ENCODE measurements at regions not wholly inside any gene's neighbourhood (a gene's known extent, or its start where the extent isn't known, plus 50 kb on each side); places are given as distances from the start of the nearest gene placed in this dataset.

DNA sequence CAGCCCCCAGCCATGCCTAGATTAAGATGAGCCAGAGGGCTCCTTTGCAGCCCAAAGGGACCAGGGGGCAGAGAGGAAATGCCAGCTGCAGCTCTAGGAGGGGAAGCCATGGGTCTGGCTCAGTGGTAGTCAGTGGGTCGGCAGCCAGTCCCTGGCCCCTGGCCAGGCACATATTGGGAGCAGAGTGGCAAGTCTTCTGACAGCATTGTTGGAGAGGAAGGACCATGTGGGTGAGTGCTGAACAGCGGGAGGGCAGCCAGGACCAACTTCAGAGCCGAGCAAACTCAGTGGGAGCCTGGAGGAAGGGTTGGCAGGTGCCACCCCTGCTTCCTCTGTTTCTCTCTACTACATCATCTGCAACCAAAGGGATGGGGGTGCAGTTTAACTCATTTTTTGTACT, 140.5 kb upstream of the PELI1 start:
- peak; percentile 29 for DNase-seq

DNA sequence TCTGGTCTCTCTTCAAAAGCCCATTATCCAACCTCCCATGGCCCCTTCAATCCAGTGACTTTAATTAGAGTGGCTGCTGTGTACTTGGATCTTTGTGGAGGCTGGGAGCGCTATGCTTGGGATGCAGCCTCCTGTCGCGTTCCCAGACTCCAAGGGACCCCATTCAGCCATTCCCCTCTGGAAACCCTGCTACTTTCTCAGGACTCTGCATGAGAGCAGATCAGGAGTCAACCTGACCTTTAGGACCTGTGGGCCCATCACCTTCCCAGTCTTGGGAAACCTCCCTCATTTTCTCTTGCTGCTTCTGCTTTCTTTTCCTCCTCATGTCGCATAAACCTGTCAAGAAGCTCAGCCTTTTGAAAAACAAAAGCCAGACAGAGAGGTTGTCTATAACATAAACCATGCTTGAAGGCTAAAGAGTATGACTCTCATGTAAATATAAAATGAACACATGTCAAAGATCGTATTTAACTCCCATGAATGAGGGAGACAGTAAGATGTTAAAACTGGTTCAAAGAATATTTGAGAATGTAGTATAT, 143.1 kb upstream of the PELI1 start:
- no peak for DNase-seq

DNA sequence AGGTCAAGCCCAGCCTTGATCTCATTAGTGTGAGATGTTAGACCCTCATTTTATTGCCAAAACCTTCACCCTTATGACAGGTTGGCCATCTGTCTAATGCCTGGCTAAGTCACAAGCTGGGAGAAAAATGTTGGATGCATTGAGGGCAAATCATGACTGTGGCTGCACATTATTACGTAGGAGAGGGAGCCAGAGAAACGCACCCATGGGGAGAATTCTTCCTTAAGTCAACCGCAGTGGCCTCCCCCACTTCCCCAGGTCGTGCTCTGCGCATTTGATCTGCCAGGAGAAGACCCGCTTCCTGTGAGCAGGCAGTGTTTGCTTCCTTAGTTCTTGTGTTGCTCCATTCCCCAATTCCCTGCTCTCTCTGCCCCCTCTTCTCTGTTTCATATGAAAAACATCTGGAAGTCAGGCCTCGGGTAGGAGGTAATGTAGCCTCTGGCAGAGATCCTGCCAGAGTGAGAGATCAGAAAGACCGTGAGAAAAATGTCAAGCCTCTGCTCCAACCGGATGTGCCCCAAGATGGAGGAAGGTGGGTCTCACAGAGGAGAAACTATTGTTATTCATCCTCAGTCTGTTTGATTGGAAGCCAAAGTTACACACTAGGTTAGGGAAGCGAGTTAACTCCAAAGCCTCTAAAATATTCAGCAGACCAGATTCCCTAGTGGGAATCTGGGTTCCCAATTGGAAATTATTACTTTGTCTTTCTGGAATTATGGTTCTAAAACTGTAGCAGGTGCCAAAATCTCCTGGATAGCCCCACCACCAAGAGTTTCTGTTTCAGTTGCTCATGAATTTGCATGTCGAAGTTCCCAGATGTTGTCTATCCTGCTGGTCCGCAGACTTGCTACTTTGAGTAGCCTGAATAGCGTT, 144.3 kb upstream of the PELI1 start:
- DNase-seq = peak; percentile 79

DNA sequence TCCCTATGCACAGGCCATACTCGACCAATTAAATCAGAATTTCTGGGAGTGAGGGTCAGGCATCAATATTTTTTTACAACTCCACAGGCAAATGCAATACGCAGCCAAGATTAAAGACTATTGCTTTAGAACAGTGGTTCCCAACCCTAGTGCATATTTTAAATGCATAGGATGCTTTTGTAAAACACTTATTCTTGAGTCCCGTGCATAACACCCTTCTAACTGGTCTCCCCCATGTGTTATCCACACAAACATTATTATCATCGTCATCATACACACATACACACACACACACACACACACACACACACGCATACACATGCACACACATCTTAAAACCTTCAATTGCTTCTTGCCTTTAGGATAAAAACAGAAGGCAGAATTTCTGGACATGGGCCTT, 145.0 kb upstream of the PELI1 start:
- no peak for DNase-seq

DNA sequence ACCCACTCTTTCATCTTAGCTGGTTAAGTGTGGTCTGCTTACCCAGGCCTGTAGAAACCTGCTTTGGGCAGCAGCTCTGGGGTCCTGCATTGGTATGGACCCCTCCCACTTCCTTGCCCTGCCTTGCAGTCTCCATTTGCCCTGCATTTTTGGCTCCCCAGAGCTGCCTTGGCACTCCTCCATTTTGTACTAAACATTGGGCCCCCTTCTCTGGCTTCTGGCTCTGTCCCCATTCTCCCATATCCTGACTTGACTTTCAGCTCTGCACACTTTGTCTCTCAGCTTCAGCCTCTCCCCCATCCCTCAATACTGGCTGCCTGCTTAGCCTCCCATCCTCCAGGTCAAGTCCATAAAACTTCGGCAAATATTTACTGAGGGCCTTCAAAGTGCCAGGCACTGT, 145.5 kb upstream of the PELI1 start:
- DNase-seq = no peak

DNA sequence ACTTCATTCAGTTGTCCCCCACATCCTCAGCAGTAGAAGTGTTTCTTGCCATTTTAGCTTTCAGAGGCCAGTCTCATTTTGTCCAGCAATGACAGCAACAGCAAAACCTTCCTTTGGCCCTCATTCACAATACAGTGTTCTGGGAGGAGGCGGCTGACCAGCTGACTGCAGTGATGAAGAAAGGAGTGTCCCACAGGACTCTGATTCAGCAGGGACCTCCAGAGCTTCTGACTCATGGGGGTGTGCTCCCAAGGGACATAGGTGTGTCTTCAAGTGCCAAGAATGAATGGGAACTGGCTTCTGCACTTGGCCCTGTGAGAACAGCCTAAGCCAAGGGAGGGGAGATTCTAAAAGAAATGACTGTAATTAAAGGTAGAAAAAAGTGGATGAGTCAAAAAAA, 147.0 kb upstream of the PELI1 start:
- peak; percentile 45 for DNase-seq

DNA sequence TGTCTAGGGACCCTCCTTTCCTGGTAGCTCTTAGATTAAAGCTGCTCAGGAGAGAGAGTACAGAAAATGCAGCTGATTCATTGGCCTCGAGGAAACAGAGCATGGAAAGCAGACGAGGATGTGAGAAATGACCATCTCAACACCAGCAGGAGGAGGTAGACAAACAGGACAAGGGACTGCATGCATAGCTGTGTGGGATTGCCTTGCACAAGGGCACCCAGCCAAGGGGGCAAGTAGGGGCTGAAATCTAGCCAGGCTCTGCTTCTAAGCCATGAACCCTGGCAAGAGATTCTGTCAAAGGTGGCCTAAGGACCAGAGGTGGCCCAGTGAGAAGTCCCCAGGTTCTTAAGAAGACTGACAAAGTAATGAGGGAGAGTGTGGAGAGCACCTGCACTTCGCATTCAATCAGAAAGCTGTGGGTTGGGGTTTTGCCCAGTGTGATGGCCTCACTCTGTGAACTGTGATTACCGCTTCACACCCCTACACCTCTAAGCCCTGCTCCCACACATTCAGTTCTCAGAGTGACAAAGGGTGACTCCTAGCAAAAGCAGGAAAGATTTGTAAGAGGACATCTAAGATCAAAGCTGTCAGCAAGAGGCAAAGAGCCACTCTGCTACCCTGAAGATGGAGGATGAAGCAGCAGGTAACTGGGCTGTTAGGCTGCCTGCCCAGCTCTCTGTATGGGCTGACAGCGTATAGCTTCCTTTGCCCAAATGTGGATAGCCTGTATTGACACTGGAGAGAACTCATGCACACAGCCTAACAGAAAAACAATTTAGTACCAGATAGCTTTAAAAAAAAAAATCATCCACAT, 151.3 kb upstream of the PELI1 start:
- DNase-seq = no peak

DNA sequence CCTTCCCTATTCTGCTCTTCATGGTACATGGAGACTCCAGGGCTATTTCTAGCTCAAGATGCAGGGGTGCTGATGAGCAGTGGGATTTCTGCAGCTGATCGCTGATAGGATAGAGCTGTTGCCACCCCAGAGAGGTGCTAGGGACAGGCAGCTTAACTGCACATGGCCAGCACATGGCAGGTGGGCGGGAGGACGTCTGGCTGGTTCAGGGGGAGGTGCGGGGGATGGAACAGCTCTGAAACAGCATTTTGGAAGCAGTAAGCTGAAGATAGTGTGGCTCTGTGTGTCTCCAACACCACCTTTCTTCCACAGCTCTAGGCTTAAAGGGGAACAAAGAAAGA, 151.9 kb upstream of the PELI1 start:
- DNase-seq = no peak

DNA sequence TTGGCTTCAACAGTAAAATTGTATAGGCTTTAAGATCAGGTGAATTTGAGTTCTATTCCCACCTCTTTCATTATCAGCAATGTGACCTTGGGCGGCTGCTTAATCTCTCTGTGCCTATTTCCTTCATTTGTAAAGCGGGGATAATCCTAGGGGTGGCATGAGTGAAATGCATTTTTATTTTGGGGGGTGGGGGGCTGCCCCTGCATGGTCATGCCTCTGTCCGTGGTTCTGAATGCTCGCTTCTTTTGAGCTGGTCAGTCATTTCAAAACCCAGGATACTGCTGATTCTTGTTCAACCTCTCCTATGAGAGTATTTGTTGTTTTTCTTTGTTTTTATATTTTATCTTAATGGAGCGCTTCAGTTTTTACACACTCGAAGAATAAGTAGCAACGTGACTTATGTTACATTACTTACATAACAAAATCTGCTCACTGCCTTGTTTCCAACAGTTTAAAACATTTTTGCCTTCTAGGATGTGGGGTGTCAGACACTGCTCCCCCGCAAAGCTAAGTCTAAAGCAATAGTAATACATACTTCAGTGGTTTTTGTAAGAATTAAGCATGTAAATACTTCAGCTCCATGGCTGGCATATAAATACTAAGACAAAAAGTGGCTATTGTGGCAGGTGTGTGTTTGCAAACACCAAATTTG, 152.6 kb upstream of the PELI1 start:
- DNase-seq = no peak

DNA sequence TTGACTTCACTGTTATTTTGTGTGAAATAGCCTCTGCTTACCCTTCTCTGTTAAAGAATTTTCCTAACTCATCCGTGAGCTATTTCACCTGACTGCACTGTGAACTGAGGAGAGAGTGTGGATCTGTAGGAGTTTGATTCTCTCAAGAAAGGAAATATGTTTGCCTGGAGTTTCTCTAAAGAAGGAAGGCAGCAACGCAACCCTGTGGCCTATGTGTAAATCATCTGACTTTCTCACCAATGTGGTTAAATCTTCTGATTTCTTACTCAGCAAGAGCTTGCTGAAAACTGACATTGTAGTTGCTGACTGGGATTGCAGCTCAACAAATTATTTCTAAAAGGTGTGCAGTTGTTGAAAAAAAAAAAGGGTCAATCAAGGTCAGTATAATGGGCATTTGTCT, 153.9 kb upstream of the PELI1 start:
- no peak for DNase-seq

DNA sequence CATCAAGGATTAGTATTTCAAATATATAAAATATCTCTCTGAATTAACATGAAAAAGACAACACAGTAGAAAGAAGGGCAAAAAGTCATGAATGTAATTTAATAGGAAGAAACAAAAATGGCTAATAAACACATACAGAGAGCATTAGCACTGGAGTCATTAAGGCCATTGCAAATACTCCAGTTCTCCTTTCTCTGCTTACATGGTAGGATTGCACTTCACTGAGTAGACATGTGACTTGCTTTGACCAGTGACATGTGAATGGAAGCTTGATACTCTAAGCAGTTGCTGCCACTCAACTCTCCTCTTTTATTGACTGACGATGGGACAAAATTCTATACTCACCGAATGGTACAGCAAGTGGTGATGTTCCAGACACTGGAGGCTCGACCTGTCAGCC, 153.9 kb upstream of the LGALSL start:
- no peak for DNase-seq

DNA sequence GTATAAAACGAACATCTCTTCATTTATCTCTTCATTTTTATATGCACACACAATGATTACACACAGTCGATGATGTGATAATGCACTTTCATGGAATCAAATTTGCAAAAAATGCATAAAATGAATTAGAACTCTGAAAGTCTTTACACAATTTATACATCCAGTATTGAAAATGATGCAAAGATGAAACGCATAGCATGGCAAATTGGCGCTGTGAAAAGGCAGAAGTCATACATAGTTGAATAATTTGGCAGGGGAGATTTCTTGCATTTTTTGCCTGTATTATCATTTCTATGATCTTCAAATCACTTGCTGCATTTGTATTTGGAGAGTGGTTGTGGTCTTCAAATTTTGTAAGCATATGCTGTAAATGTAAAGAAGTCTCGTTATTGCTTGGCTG, 150.7 kb upstream of the LGALSL start:
- no peak for DNase-seq

DNA sequence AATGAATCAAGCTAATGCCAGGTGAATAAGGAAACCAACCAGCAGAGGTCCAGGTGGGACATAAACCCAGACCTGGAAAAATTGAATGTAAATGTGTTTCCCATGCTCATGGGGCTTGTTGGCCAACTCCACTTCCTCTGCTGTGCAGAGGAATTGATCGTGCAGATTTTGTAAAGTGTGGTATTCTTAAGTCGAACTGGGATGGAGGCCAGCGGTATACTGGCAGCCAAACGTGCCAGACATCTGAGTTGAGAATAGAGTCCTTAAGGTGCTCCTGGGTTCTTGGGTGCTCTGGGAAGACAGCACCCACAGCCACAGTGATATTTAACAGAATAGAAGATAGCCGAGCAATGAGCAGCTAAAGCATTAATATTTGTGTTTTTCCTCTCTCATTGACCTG, 146.5 kb upstream of the LGALSL start:
- no peak for DNase-seq

DNA sequence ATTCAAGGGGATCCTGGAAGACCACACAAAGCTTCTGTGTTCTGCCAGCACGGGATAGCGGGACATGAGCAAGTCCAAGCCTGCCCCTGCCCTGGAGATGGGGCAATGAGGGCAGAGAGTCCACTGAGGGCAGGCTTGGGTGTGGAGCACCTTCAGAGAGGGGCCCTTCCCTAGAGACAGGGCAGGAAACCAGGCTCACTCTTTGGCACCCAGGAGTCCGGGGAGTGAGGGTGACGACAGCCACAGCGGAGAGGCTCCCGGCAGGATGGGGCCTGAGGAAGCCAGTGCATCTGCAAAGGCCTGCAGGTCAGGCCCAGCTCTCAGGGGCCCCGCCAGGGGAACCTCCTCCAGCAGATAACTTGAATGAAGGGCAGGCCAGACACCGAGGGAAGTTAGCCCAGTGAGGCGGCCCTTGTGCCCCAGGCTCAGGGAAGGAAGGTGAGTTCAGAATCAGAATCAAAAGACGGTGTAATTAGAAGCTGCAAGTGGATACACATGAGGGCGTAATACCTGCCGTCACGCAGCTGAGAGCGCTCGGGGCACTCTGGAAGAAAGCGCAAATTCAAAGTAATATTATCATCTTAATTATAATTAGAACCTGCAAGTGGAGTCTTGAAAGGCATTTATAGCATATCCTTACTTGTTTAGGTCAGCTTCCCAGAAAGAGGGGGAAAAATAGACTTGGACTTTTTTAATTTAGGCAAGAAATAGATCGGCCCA, 142.6 kb upstream of the LGALSL start:
- DNase-seq = no peak

DNA sequence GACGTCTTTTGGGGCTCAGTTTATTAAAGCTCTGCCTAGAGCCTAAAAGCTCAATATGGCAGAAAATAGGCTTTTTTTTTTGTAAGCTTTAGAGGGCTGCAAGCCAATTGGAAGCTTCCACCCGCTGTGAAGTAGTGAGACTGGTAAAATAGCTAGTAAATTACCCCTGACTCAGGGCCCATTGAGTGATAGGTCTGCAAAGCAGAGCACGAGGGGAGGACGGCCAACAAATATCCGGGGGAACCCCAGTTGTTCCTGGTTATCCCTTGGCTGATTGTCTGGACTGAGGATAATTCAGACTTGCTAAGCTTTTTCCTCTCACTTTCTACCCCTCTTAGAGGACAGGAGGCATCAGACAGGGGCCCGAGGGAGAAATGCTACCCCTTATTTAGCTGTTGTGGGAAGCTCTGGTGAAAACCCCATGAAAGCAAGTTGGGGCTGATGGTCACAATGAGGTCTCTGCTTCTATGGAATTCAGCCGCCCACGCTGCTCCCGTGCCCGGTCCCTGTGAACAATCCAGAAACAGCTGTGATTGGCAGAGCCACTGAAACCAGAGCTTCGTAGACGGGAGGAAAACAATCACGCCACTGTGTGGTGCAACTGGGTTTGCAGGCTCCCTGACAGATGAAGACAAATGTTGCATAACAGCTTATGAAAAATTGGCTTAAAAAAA, 141.9 kb upstream of the LGALSL start:
- peak; percentile 95 for DNase-seq

DNA sequence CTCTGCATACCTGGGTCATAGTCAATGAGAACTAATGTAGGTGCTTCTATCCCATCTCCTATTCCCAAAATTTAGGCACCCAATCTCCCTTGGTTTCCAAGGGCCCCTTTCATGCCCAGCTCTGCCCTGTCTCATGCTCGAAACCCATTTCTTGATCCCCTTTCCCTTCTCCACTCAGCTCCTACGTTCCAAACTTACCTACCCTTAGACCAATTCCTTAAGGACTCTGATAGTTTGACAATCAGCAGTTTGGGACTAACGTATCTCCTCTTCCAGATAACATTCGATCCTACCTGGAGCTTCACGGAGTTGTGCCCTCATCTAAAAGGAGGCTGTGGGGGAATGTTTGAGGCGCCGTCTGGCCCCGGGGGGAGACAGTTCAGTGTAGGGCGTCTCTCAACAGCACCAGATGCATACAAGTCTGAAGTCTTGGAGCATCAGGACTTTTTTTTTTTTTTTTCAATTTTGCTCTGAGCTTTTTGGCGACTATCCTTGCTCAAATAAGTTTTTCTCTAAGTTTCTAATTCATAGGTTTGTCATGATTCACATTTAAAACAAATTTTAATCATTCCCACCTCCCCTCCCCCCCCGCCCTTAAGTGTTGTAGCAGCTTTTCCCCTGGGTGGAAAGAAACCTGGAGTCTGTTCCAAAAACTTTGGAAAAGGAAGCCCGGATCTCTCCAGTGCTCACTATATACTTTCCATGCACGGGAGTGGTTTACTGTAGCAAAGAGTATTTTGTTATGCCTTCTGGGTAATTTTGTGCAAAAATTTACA, 141.2 kb upstream of the LGALSL start:
- no peak for DNase-seq

DNA sequence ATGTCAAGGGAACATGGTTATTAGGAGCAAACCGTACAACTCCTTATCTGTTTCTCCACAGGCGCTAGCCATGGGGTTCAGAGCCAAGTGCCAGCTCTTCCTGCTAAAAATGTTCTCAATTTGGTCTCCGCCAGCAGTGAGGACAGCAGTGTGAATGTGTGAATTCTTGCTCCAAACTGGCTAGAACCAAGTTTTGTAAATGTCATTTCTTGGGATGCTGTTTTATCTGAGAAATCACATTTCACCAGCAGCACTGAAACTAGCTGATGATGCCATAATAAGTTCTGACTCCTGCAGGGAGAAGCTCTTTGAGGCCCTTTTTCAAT, 140.6 kb upstream of the LGALSL start:
- DNase-seq = no peak

DNA sequence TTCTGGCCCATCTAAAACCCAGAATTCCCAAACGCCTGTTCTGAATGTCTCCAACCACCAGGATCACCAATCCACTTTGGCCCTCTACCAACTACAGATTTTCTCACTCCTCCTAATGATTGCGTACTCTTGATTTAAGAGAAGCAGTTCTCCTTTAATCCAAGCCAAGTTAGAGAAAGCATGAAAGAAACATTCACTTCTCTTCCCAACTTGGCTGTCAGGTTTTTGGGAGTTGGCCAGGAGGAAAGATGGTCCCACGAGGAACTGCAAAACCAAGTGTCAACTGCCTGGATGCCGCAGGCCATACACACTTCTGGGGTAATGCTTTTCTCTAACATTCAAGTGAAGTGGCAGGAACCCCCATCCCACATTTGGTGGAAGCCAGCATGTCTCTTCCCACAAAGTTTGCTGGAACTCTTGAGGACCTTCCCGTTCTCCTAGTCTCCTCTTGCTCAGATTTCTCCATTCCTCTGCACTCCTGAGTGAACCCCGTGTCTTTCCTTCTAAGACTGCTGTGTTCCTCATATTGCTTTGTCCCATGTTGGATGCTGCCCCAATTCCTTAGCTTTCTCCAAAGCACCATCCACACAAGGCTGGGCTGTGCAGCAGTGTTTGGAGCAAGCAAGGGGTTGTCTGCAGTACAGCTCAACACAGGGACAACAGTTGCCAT, 138.5 kb upstream of the LGALSL start:
- DNase-seq = no peak

DNA sequence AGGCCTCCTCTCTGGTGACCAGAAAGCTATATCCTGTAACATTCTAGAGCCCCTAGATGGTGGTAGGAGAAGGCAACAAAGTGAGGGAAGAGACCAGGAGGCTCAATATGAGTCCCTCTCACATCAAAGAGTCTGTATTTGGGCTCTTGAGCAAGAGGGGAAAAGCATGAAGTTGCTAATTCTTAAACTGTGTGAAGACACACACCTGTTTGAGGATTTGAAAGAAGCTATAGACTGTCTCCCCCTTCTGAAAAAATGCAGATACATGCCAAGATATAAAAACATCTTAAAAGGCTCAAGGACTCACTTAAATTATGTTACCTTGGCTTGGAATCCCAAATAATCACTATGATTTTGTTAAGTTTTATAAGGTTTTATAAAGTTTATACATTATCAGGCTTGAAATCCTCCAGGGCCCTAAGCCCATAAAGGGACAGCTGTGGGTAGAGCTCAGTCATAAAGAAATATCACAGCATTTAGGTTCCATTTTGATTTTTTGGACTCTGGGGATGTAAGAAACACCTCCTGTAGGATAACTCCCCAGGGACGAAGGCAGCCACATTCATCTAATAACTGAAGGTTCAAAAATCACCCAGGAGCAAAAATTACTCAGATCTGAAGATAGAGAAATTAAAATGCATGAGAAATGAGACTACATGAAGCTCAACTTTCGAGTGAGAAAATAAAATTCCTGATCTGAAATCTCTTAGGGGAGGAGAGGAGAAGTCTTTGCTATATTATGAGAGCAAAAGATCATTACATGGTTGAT, 136.1 kb upstream of the LGALSL start:
- DNase-seq = no peak

DNA sequence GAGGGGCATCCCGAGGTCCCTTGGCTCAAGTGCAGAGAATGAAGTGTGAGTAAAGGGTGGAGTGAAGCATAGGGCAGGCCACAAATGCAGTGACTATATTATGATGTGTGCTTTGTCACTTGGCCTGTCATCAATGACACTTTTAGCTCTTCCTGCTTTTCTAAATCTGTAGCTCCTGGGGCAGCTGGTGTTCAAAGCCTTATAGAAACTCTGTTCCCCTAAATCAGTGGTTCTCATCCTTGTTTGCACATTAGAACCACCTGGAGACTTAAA, 135.6 kb upstream of the LGALSL start:
- DNase-seq = no peak
